ENCODE measurements at regions not wholly inside any gene's neighbourhood (a gene's known extent, or its start where the extent isn't known, plus 50 kb on each side); places are given as distances from the start of the nearest gene placed in this dataset.

DNA sequence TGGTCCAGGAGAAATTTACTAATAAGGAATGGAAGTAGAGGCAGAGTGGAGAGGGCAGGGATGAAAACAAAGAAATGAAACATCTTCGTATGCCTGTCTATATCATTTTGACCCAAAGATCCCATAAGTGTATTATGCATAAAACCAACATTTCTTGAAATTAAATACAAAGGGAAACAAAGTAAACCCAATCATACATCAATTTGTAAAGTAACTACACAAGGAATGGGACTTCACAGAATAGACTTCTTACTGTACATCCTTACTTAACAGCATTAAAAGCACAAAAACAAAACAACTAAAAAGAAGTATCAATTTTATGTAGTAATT lies 253.6 kb upstream of the CCDC179 start:
- DNase-seq (ENCODE audit: low read depth), result no peak
- H3K4me3 ChIP-seq (ENCODE audit: control insufficient read depth, low read depth, low read length), result no peak overlapping the region
- TF ChIP-seq, protein P1, sequence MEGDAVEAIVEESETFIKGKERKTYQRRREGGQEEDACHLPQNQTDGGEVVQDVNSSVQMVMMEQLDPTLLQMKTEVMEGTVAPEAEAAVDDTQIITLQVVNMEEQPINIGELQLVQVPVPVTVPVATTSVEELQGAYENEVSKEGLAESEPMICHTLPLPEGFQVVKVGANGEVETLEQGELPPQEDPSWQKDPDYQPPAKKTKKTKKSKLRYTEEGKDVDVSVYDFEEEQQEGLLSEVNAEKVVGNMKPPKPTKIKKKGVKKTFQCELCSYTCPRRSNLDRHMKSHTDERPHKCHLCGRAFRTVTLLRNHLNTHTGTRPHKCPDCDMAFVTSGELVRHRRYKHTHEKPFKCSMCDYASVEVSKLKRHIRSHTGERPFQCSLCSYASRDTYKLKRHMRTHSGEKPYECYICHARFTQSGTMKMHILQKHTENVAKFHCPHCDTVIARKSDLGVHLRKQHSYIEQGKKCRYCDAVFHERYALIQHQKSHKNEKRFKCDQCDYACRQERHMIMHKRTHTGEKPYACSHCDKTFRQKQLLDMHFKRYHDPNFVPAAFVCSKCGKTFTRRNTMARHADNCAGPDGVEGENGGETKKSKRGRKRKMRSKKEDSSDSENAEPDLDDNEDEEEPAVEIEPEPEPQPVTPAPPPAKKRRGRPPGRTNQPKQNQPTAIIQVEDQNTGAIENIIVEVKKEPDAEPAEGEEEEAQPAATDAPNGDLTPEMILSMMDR (conservative IDR thresholded peaks at IDR 0.05; ENCODE audit: control insufficient read depth, insufficient read depth, low read depth, low read length), result no peak

DNA sequence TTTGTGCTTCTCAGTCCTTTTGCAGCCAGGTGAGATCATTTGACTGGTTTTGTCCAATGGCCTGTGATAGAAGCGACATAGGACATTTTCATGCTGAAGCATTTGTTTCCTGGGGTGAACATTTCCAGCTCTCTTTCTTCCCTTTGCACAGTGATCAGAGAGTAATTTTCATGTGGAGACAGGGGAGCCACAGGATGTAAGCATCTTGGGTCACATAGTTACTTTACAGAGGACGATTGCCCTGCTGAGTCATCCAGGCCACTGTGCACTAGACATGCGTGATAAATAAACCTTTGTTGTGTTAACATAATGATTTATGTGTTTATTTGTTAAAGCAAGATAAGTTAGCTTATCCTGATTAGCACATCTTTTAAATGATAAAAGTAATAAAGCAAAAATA lies 263.5 kb upstream of the CCDC179 start:
- H3K4me3 ChIP-seq (ENCODE audit: control insufficient read depth, low read depth, low read length), result no peak overlapping the region
- TF ChIP-seq, protein P1 (conservative IDR thresholded peaks at IDR 0.05; ENCODE audit: control insufficient read depth, insufficient read depth, low read depth, low read length), result no peak
- DNase-seq (ENCODE audit: low read depth), result peak; percentile 56

DNA sequence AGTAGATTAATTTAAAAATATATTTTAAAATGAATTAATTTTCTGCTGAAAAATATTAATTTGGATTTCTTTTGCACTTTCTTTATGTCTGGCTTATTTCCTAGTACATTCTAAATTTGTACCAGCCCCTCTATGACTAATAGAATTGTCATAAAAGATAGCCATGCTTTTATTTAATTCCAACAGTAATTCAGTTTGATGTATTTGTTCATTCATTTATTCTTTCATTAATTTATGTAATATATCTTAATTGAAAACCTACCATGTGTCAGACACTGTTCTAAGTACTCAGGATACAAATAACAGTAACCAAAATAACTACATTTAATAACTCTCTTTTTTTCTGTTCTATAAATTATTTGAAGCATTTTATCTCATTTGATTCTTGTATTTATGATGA lies 264.0 kb upstream of the CCDC179 start:
- no peak overlapping the region for H3K4me3 ChIP-seq (ENCODE audit: control insufficient read depth, low read depth, low read length)
- no peak for DNase-seq (ENCODE audit: low read depth)
- TF ChIP-seq, protein P1 (conservative IDR thresholded peaks at IDR 0.05; ENCODE audit: control insufficient read depth, insufficient read depth, low read depth, low read length), result no peak

DNA sequence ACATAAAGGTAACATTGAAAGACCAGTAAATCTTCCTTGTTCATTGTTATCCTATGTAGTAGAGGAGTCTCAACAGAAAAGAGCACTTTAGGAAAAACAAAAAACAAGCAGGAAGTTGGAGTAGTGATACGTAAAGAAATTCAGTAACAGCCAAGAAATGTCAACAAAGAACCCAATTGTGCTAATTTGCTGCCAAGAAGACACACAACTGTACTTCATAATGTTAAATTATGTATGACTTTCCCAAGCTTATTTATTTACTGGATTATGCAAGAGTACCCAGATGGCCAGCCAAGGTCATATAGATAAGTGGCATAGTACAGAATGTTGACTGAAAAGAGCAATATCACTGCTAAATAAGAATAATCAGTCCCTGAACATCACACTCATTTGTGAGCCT lies 264.7 kb upstream of the CCDC179 start:
- no peak overlapping the region for H3K4me3 ChIP-seq (ENCODE audit: control insufficient read depth, low read depth, low read length)
- TF ChIP-seq, protein P1 (conservative IDR thresholded peaks at IDR 0.05; ENCODE audit: control insufficient read depth, insufficient read depth, low read depth, low read length), result no peak
- no peak for DNase-seq (ENCODE audit: low read depth)

DNA sequence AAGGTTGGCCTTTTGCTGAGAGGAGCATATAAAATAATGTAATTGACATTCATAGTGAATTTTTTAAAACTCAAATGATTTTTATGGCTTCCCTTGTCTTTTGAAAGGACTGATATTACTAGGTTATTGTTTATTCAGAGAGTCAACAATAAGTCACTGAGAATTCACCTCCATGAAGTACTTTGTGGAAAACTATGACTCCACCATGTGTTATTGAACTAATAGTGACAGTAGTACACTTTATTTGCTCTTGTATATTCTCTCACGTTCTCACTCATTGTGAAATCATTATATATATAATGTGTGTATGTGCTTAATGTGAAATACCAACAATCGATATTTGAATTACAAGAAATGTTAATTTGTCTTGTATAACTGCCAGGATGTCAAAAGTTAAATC lies 267.4 kb upstream of the CCDC179 start:
- TF ChIP-seq, protein P1 (conservative IDR thresholded peaks at IDR 0.05; ENCODE audit: control insufficient read depth, insufficient read depth, low read depth, low read length), result no peak
- no peak for DNase-seq (ENCODE audit: low read depth)
- no peak overlapping the region for H3K4me3 ChIP-seq (ENCODE audit: control insufficient read depth, low read depth, low read length)

DNA sequence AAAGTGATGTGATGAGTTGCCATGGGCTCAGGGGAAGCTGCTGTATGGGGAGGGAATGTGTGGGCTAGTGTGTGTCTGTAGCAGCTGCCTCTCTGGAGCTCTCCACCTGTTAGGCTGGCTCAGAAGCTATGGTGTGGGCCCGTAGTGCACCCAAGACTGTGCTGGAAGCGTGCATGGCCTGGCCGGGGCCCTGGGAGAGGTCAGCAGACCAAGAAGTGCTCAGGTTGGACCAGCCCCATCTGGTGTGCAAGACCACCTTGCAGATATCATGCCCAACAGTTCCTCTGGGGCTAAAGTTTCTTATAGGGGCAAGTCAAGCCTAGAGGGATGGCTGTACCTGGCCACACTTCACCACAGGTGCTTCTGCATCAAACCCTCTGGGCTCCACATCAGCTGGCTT lies 274.4 kb upstream of the CCDC179 start:
- DNase-seq (ENCODE audit: low read depth), result no peak
- TF ChIP-seq, protein P1 (conservative IDR thresholded peaks at IDR 0.05; ENCODE audit: control insufficient read depth, insufficient read depth, low read depth, low read length), result no peak
- no peak overlapping the region for H3K4me3 ChIP-seq (ENCODE audit: control insufficient read depth, low read depth, low read length)

DNA sequence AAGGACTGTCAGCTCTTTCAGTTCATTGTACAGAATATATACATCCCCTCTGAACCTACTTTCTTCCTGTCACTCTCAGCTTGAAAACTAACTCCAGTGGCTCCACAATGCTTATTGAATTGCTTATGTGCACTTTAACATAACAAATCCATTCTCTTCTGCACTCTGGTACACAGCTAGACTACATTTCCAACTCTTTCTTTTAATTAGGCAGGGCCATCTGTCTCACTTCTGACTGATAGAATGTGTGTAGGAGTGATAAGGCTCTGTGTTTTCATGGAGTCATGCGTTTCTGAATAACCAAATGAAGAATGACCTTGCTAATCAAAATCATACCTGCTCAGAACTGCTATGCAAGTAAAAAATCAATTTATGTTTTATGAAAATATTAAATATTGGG lies 278.5 kb upstream of the CCDC179 start:
- TF ChIP-seq, protein P1 (conservative IDR thresholded peaks at IDR 0.05; ENCODE audit: control insufficient read depth, insufficient read depth, low read depth, low read length), result no peak
- no peak overlapping the region for H3K4me3 ChIP-seq (ENCODE audit: control insufficient read depth, low read depth, low read length)
- DNase-seq (ENCODE audit: low read depth), result no peak
